Neural progenitor cell (in vitro differentiated cells): ENCODE measurements at regions not wholly inside any gene's neighbourhood (a gene's known extent, or its start where the extent isn't known, plus 50 kb on each side); places are given as distances from the start of the nearest gene placed in this dataset.

Source experiments
- CTCF ChIP-seq: fragments of 200-600 bp; sonication (generic); IDR thresholded peaks from 2 replicates; pipeline ENCODE4 v1.5.1; 2017; ENCODE audit warnings: antibody characterized with exemption, mild to moderate bottlenecking
- EZH2phosphoT487 ChIP-seq: fragments of 200-600 bp; sonication (generic); IDR thresholded peaks from 2 replicates; pipeline ENCODE4 v1.6.1; 2017; ENCODE audit warnings: antibody characterized with exemption

GRCh38 chr9:108743416-108743815 lies 112.4 kb downstream of the ACTL7B start:
- TF ChIP-seq CTCF (no peak), EZH2phosphoT487 (no peak)
